NB4 (cell line): ENCODE measurements at regions not wholly inside any gene's neighbourhood (a gene's known extent, or its start where the extent isn't known, plus 50 kb on each side); places are given as distances from the start of the nearest gene placed in this dataset.

Experiments
- DNase-seq: peaks from one replicate; pipeline ENCODE4 v3.0.0; 2010; ENCODE audit warnings: low read depth
- H3K4me3 ChIP-seq: one replicate; pipeline ENCODE4 v1.5.1; 2011; ENCODE audit warnings: mild to moderate bottlenecking, low read depth, low read length, moderate library complexity
- CTCF ChIP-seq: IDR thresholded peaks from one replicate; pipeline ENCODE4 v1.5.1; 2012; ENCODE audit warnings: low read depth, low read length
- MAX ChIP-seq: IDR thresholded peaks from 2 replicates; pipeline ENCODE4 v1.6.1; 2011; ENCODE audit warnings: low read depth, low read length
- MYC ChIP-seq: IDR thresholded peaks from 2 replicates; pipeline ENCODE4 v1.6.1; 2011; ENCODE audit warnings: low read depth, low read length
- POLR2A ChIP-seq: IDR thresholded peaks from 2 replicates; pipeline ENCODE4 v1.6.1; 2011; ENCODE audit warnings: mild to moderate bottlenecking; ENCODE audit not compliant: insufficient read length; ENCODE audit errors: extremely low read depth

- no peak for DNase-seq
- no peak for TF ChIP-seq POLR2A
- TF ChIP-seq MAX: no peak
- no peak for TF ChIP-seq CTCF
- no peak for TF ChIP-seq MYC
- H3K4me3 ChIP-seq: no peak overlapping the region
These were observed 148.4 kb downstream of the ANKRD50 start for GRCh38 chr4:124564121-124564520.

- TF ChIP-seq POLR2A: no peak
- TF ChIP-seq MAX: no peak
- no peak for TF ChIP-seq MYC
- TF ChIP-seq CTCF: no peak
- no peak overlapping the region for H3K4me3 ChIP-seq
- no peak for DNase-seq
These were observed 147.2 kb downstream of the ANKRD50 start for GRCh38 chr4:124565371-124565770.

- DNase-seq: no peak
- TF ChIP-seq POLR2A (no peak), MAX (no peak), CTCF (no peak), MYC (no peak)
- H3K4me3 ChIP-seq: no peak overlapping the region
These were observed 146.5 kb downstream of the ANKRD50 start for GRCh38 chr4:124566030-124566429.

- H3K4me3 ChIP-seq: no peak overlapping the region
- DNase-seq: no peak
- TF ChIP-seq POLR2A: no peak
- TF ChIP-seq CTCF: no peak
- TF ChIP-seq MYC: no peak
- TF ChIP-seq MAX: no peak
These were observed 139.5 kb downstream of the ANKRD50 start for GRCh38 chr4:124573056-124573455.

GRCh38 chr4:124579896-124580295, 132.6 kb downstream of the ANKRD50 start:
- no peak for TF ChIP-seq POLR2A
- TF ChIP-seq MYC: no peak
- no peak overlapping the region for H3K4me3 ChIP-seq
- no peak for DNase-seq

GRCh38 chr4:124583797-124584196, 128.7 kb downstream of the ANKRD50 start:
- TF ChIP-seq MYC (no peak), POLR2A (no peak), MAX (no peak), CTCF (no peak)
- no peak overlapping the region for H3K4me3 ChIP-seq
- no peak for DNase-seq
